GM18511 (cell line): ENCODE measurements at regions not wholly inside any gene's neighbourhood (a gene's known extent, or its start where the extent isn't known, plus 50 kb on each side); places are given as distances from the start of the nearest gene placed in this dataset.

Experiments used
- ATAC-seq: cut with Tn5 transposase; IDR thresholded peaks from one replicate; pipeline ENCODE4 v1.9.1; 2021; ENCODE audit warnings: mild to moderate bottlenecking, moderate library complexity; ENCODE audit not compliant: unreplicated experiment

DNA sequence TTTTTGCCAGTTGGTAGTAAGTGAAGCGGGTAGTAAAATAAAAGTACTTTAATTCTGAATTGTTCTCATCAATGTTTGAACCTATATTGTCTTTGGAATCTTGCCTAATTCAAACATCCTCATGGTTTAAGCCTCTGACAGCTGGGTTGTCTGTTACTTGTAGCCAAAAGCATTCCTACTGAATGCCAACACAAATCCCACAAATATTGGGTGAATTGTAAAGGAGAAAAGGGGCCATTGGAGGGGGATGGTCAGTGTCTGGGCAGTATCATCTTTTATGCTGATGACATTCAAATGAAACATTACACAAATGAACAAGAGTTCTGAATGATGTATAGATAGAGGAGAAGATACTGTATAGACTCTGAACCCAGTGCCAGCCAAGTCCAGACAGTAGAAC lies 309.5 kb downstream of the OSTF1 start:
- ATAC-seq, result no peak

DNA sequence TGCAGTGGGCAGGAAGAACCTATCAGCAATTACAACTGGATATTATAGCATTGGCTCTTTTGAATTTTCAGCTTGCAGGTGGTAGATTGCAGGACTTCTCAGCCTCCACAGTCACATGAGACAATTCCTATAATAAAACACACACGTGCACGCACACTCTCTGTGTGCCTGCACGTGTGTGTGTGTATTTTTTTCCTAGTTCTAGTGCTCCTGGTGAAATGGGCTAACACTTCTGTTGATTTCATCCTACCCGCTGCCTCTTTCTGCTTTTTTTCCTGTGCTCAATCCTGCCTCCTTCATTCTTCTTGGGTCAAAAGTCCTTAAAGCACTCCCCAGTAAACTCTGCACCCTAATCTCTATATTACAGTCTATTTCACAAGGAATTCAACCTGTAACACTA lies 320.1 kb downstream of the OSTF1 start:
- ATAC-seq, result no peak

DNA sequence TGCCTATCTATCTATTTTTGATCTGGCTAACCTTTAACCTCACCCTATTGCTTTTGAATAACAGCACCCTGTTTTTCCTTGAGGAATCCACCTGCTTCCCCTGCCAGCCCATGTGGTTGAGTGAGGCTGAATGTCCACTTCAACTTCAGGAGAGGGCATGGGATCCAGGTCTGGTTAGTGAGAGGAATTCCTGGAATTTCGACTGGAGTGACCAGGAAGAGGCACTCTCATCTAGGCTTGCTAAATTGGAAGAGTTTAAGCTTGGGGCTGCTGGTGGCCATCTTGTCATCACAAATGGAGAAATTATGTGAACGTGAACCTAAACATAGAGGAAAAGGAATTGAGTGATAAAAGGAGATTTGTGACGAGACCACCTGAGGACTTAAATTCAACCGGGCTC lies 322.1 kb downstream of the OSTF1 start:
- no peak for ATAC-seq

DNA sequence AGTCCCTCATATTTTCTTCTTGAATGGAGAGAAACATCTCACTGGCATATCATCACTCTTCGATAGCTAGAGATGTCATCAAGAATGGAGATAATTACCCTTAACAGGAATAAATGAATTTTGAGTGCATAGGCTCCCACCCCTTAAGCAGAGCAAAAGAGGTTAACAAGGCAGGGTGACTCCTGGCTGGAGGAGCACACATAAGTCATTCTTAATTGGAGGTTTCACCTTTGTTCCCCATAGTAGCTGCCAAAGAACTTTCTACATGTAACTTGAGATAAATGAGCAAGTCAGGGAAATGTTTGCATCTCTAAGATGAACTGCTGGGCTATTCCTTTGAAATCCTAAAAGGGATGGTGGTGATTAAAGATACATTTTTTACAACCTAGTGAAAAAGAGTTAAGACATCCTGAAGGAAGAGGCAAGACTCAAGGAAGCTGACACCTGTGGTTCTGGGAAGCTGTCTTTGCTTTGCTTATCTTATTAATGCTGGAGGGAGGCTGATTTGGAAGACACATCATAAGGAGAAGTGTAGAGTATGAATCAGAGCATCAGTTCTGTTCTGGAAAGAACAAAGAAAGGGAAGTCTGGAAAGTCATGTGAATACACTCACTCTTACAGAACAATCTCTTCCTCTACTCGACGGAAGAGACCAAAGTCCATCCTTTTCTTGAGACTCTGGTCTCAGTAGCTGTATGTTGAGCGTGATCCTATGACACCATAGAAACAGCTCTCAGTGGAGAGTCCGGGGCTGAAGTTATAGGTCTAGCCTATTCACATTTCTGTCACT lies 326.3 kb downstream of the OSTF1 start:
- ATAC-seq, result no peak

DNA sequence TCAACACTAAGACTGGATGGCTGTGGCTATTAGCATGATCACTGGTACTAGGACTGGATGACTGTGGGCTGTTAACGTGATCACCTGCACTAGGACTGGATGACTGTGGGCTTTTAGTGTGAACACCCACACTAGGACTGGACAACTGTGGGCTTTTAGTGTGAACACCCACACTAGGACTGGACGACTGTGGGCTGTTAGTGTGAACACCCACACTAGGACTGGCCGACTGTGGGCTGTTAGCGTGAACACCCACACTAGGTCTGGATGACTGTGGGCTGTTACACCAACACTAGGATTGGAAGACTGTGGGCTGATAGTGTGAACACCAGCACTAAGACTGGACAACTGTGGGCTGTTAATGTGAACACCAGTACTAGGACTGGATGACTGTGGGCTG lies 329.2 kb downstream of the OSTF1 start:
- ATAC-seq, result no peak

DNA sequence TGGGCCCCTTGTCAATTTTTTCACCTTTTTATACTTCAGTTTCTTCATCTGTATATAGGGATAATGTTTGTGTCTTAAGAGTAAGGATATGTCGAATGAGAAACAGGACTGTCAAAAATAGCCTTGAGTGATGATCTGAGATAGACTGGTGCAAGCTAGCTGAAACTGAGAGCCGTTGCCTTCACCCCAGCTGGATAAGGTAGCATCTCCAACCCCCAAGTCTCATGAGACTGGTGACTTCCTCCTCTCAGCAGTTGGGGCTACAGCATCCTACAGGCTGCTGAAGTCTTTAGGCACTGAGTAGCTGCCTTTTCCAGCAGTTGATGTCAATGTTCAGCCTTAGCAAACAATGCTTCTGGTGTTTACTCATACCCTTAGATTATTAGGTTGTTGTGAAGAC lies 330.2 kb downstream of the OSTF1 start:
- peak; percentile 75 for ATAC-seq

DNA sequence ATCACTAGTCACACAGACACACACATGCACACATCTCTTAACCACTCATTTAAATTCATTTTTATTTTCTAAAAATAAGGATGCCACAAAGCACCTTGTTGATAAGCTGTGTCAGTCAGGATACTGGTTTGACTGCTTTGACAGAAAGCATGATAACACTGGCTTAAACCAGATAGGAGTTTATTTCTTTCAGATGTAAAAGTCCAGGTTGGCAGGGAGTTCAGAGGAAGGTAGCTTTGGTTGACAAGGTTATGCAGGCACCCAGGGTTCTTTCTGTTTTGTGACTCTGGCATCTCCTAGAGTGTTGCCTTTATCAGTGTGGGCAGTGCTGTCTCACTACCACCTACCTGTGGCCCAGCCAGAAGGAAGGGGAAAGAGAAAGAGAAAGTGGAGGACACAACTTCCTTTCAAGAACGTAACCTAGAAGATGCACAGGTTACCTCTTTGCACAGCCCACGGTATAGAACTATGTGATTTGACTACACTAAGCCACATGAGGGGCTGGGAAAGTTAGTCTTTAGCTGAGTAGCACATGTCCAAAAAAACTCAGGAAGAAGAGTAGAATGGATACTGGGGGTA lies 334.7 kb downstream of the OSTF1 start:
- ATAC-seq, result no peak

DNA sequence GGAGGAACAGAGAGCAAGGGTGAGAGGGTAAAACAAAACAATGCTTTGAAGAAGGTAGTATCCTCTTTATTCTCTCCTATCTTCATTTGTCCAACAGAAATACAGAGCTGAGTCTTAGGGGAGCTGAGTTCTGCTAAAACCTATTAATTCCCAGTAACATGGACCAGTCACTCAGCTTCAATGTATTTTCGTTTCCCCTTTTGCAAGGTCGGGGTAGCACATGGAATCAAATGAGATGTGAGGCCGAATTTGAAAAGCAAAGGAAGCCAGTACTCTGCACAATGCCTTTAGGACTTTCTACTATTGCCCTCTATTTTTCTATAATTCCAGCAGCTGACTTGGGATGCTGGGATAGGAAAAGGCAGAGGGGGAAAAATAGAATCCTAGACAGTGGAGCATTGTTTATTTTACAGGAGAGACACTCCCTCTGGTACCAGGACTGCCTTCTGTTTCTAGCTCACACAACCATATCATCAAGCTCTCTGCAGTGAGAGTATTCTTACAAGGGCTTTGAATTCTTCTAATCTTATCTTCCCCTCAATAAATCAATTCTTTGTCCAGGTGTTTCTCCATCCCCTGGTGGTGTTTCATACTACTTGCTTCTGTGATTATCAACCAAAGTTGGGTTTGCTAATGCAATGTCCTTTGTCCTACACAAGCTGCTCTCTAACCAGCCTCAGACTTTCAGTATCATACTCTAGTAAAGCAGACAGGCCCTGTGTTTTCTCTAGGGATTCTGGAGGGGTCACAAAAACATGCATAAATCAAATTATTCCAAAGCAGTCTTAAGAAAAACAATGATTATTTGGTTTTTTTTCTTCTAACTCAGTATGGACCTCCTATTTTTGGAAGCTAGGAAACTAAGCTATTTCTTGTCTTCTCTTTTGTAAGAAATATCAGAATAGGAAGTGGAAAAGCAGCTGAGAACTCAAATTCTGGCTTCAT lies 341.5 kb downstream of the OSTF1 start:
- no peak for ATAC-seq

DNA sequence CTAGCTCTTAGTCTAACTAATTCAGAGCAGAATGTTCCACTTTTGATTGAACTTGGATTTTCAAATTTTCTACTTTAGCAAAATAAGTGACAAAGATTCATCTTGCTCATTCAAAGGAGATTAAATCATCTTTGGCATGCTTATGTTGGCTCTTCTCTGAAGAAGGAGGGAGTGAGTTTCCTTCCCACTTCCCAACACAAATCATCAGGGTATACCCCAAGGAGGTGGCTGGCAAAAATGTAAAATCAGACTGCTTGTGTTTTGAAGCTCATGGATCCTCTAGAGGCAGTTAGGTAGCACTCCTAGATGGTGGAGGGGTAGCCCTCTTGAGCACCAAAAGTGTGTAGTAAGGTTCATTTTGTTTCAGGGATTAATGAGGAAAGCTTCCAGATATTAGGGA lies 343.1 kb downstream of the OSTF1 start:
- no peak for ATAC-seq

DNA sequence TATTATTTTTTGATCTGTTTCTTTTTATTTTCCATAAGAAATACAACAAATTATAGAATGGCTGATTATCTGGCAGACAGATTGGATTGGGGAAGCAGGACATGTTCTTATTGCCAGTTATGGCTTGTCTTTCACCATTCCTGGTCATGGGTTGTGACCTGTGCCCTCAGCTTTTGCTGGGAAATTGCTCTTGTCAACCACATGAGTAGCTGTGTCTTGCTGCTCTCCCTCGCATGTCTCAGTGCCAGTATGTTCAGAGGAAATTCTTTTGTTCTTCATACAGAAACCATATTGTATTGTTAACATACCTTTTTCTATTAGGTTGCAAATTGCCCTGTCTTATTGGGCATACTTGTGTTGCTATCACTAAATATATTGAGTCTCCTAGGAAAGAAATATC lies 344.1 kb downstream of the OSTF1 start:
- no peak for ATAC-seq

DNA sequence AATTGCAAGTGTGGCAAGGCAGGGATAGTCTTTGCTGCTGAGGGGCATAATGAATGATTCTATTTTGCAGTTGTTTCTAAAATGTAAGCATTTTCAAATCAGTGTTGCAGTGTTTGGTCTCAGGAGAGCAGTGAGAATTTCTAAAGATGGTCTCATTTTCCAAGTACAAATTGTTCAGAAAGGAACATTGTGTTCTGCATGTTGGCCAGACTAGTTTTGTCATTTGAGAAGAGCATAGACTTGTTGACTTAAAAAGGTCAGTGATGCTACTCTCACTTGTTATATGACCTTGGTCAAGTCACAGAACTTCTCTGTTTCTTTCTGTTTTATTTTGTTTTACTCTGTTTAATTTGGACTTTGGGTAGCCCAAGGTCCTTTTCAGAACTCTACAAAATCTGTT lies 344.6 kb downstream of the OSTF1 start:
- ATAC-seq, result no peak

DNA sequence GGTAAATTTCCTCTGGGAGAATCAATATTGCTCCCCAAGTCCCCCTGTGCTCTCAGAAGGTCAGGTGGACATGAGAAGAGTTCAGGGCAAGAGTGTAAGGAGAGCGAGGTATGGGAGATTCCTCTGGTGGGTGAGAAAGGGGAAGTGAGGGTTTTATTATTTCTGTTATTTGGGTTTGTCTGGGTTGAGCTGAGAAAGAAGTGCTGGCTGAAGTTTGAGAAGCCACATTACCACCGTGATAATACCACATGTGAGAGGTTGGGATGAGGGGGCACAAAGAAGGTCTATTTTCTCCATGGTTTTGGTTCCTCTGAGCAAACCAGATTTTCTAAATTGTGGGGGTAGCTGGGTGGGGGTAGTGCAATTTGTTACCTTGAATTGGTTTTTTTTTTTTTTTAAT lies 350.4 kb downstream of the OSTF1 start:
- peak; percentile 72 for ATAC-seq

DNA sequence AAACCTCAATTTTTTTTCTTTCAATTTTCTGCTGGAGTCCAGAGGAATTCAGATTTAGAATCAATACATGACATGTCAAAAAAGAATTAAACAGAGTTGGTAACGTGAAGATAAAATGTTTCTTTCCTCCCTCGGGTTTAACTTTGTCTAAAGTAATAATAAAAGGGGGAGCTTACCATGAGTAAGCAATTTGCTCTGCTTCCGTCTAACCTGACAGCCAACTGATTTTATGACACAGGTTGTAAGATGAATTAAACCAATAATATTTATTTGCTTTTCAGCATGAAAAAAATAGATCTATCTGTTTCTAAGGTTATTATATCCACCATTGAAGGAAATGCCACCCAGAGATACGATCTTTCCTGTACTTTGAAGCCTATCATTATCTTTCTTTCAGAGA lies 352.6 kb downstream of the OSTF1 start:
- ATAC-seq, result no peak

DNA sequence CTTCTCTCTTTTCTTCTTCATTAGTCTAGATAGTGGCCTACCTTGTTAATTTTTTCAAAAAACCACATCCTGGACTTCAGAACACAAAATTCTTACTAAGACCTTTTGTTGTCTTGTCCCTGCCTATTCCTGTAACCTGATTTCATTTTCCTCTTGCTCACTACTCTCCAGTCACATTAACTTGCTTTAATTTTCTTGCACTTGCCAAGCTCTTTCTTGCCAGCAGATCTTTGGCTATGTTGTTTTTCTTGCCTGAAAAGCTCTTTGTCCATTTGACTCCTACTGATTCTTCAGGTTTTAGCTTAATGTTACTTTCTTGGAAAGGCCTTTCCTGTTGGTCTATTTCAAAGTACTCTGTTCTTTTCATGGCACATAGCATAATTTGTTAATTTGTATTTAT lies 356.8 kb downstream of the OSTF1 start:
- no peak for ATAC-seq

DNA sequence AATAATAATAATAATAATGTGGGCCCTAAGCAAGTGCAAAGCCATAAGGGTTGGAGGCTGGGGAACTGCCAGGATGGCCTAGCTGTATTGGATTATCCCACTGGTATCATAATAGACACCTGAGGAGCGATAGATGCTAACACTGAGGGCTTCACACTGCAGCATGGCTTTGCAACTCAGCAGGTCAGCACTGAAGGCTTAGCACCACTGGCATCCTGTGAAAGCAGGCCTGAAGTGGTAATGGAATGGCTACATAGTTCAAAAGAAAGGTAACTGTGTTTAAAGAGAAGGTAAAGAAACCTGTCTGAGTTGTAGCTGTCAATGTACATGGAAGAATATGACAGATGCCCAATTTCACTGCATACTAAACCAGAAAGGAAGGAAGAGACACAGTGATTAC lies 359.0 kb downstream of the OSTF1 start:
- ATAC-seq, result no peak

DNA sequence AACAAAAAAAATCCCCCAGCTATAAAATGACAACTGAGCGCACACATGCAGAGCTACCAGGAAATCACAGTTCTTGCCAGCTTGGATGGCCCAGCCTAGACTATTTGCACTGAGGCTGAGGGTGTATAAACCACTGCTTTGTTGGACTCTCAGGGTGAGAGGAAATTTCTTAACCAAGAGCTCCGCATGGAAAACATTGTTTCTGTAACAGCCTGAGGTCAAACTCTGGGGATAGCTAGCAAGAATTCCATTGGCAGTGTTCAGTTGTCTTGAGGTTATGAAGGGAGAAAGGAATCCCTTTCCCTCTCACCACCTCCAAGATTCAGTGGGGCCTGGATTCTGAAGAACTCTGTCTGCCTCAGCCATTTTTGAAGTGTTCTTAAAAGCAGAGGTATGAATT lies 360.0 kb downstream of the OSTF1 start:
- no peak for ATAC-seq

DNA sequence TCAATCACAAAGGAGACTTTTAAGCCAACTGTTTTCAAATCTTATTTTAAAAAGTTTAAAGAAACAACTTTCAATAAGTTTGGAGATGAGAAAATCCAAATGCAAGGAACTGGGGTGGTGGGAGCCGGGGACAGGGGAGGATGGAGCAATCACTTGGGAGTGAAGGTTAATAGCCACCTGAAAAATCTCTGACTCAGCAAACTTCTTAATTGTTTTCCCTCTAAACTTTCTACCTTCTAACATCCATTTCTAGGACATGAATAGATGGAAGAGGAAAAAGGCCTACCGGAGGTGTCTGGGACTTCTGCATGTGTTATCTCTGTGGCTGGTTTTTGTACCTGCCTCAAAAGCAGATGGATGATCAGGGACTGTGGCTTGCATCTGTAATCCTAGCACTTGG lies 360.6 kb downstream of the OSTF1 start:
- ATAC-seq, result no peak

DNA sequence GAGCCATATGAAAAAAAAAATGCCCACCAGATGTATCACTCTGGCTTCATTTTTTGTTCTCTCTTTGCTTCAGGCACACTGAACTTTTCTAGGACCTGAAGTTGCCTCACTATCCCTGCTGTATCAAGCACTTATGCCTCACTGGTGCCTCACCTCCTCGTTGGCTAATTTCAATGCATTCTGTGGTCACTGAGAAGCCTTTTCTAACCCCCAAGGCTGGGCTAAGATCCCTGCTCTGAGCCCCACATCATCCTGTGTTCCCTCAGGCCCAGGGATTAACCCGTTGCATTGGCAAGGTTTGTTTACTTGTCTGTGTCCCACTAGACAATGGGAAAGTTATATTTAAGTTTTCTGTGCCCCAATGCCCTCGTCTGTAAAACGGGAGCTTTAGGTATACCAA lies 362.7 kb downstream of the OSTF1 start:
- ATAC-seq, result no peak

DNA sequence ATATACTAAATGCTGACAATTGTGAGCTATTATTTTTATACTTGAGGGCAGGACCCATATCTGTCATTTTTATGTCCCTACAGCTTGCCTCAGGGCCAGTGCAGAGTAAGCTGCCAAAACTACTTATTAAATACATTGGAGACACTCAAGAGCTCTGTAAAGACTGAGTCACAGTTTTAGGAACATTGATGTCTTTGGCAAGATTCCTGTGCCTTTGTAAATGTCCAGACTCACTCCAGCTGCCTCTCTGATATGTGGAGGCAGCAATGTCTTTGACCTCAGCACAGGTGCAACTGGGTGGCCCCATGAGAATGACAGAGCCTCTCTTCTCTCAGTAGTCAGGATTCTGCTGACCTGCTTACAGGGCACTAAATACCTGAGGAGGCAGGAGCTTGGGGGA lies 363.2 kb downstream of the OSTF1 start:
- ATAC-seq, result no peak

DNA sequence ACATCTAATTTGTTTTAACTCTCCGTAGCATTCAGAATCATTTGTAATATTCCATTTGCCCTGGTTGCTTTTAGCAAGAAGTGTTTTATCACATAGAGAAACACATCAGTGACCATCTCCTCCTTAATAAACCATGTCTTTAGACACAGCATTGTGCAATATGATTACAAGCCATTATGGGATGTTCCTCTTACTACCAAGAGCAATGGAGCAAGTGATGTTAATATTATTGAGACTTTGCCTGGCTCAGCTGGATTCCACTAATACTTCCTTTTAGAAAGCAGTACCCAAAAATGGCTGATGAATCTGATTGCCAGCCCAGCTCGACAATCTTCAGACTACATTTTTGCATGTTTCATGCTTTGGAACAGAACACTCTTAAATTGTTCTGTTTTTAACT lies 364.2 kb downstream of the OSTF1 start:
- ATAC-seq, result no peak

DNA sequence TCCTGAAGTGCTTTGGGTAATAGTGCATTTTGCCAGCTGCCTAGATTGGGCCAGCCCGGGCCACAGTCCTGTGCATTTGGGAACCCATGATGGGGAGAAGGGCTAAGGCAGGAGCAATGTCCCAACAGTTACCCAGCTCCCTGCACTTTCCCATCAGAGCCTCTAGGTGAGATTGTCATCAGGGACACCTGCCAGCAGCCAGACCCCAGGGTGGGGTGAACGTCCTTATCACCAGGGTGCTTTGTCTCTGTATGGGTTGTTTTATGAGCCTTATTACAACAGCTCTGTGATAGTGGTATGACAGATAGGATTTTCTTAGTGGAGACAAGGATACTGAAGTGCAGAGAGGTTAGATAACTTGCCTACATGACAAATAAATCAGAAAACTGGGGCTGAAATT lies 365.7 kb downstream of the OSTF1 start:
- no peak for ATAC-seq

DNA sequence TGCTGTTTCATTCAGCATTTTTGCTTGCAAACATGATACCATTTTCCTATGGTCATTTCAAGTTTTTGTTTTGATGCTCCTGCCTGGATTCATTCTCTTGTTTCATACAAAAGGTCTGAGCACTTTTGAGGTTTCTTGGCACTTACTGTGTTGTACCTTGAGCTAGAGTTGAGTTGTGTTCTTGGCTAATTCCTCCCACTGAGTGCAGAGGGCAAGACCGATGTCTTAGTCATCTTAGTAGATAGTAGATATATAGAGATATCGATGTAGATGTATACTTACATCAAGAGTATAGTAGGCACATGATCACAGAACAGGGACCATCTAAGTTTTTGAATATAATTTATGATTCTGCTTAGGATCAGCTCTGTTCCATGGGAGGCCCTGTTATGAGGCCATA lies 366.6 kb downstream of the OSTF1 start:
- ATAC-seq, result no peak
